Liver (tissue), 3 donors: ENCODE measurements at regions not wholly inside any gene's neighbourhood (a gene's known extent, or its start where the extent isn't known, plus 50 kb on each side); places are given as distances from the start of the nearest gene placed in this dataset.

Source experiments
- CTCF ChIP-seq: fragments of 150-350 bp; IDR thresholded peaks from 2 replicates; pipeline ENCODE4 v1.5.1; 2017; ENCODE audit warnings: improper control_type of control experiment, low read depth, low read length; ENCODE audit not compliant: missing input control
- JUND ChIP-seq, 2 donors: IDR thresholded peaks; 2 replicates each; pipeline ENCODE4 v1.6.1; 2016; ENCODE audit warnings: antibody characterized with exemption in 2 of 2
- MAX ChIP-seq: IDR thresholded peaks from 2 replicates; pipeline ENCODE4 v1.6.1; 2016; ENCODE audit warnings: antibody characterized with exemption
- TAF1 ChIP-seq: conservative IDR thresholded peaks from 2 replicates; pipeline ENCODE4 v1.6.1; 2016; ENCODE audit warnings: antibody characterized with exemption, mild to moderate bottlenecking
- donor health status: healthy.
- donor health status: healthy.

- TF ChIP-seq MAX = no peak
- TF ChIP-seq CTCF = no peak
- TF ChIP-seq JUND (IDR thresholded peaks at IDR 0.05) = no peak
- TF ChIP-seq TAF1 = no peak
Measured at GRCh38 chr2:57278451-57278850, 768.2 kb upstream of the VRK2 start.
